PC-9 (cell line): ENCODE measurements at regions not wholly inside any gene's neighbourhood (a gene's known extent, or its start where the extent isn't known, plus 50 kb on each side); places are given as distances from the start of the nearest gene placed in this dataset.
A peak's percentile ranks its signal among the peaks of the same experiment; 100 is the strongest.

Experiments
- BruUV-seq: library from RNA; stranded (reverse); fragments of 400-500 nt; replicated peaks from 2 replicates; lab custom pipeline; 2021; lab: Mats Ljungman, UMichigan
- CTCF ChIA-PET: fragments of 300-600 bp; sonication (Branson Sonifier 250); formaldehyde crosslinking; loops from one replicate; lab custom pipeline; 2022; ENCODE audit warnings: antibody characterized with exemption; lab: Charles Lee
- POLR2A ChIA-PET: fragments of 300-600 bp; sonication (Branson Sonifier 250); formaldehyde crosslinking; loops from one replicate; lab custom pipeline; 2022; ENCODE audit warnings: antibody characterized with exemption; ENCODE audit not compliant: unreplicated experiment; lab: Charles Lee
- DNase-seq, 2 experiments: peaks; one replicate each; pipeline versions ENCODE4 v3.0.0 to v3.0.0-alpha.2; 2015 to 2022; ENCODE audit warnings: mixed read lengths in 1 of 2
- H2AFZ ChIP-seq: fragments of 200-600 bp; sonication (generic); 2 replicates; pipeline ENCODE4 v1.8.1; 2017; ENCODE audit warnings: antibody characterized with exemption
- H3F3A ChIP-seq: fragments of 200-600 bp; sonication (generic); 2 replicates; pipeline ENCODE4 v1.8.1; 2017; ENCODE audit warnings: antibody characterized with exemption, mild to moderate bottlenecking, low read depth; ENCODE audit not compliant: insufficient read depth
- H3K27ac ChIP-seq: fragments of 200-600 bp; sonication (generic); 2 replicates; pipeline ENCODE4 v1.6.1; 2016; ENCODE audit warnings: mixed run types
- H3K27me3 ChIP-seq: fragments of 200-600 bp; sonication (generic); 2 replicates; pipeline ENCODE4 v1.6.1; 2016; ENCODE audit warnings: low read depth, mixed run types; ENCODE audit not compliant: insufficient read depth
- H3K36me3 ChIP-seq: fragments of 200-600 bp; sonication (generic); 2 replicates; pipeline ENCODE4 v1.6.1; 2016; ENCODE audit warnings: low read depth, mixed run types
- H3K4me1 ChIP-seq: fragments of 200-600 bp; sonication (generic); replicated peaks from 2 replicates; pipeline ENCODE4 v1.6.1; 2016; ENCODE audit warnings: mixed run types; ENCODE audit not compliant: insufficient read depth
- H3K4me2 ChIP-seq: fragments of 200-600 bp; sonication (generic); 2 replicates; pipeline ENCODE4 v1.6.1; 2017; ENCODE audit warnings: mixed run types
- H3K4me3 ChIP-seq: fragments of 200-600 bp; sonication (generic); 2 replicates; pipeline ENCODE4 v1.6.1; 2016; ENCODE audit warnings: mixed run types
- H3K79me2 ChIP-seq: fragments of 200-600 bp; sonication (generic); 2 replicates; pipeline ENCODE4 v1.6.1; 2017; ENCODE audit warnings: low read depth, mixed run types
- H3K9me2 ChIP-seq: fragments of 200-600 bp; sonication (generic); 2 replicates; pipeline ENCODE4 v1.8.1; 2017; ENCODE audit warnings: mild to moderate bottlenecking; ENCODE audit not compliant: insufficient read depth
- H3K9me3 ChIP-seq: fragments of 200-600 bp; sonication (generic); 2 replicates; pipeline ENCODE4 v1.8.1; 2016; ENCODE audit warnings: low read depth; ENCODE audit not compliant: insufficient read depth
- H4K20me1 ChIP-seq: fragments of 200-600 bp; sonication (generic); 2 replicates; pipeline ENCODE4 v1.8.1; 2017; ENCODE audit not compliant: insufficient read depth
- EZH2 ChIP-seq: fragments of 200-600 bp; sonication (generic); IDR thresholded peaks from 2 replicates; pipeline ENCODE4 v1.8.0; 2017; ENCODE audit warnings: antibody characterized with exemption, low read depth
- intact Hi-C: fragments of 100-400 bp; cut with micrococcal nuclease; formaldehyde crosslinking; loops from one replicate; pipeline ENCODE4 v1.10.0; 2022; ENCODE audit not compliant: unreplicated experiment
- TF ChIP-seq, protein P1 (sequence below): fragments of 200-600 bp; sonication (generic); conservative IDR thresholded peaks from 2 replicates; pipeline ENCODE4 v1.6.1; 2017; ENCODE audit warnings: mixed run types, antibody characterized with exemption, mild to moderate bottlenecking, moderate library complexity

DNA sequence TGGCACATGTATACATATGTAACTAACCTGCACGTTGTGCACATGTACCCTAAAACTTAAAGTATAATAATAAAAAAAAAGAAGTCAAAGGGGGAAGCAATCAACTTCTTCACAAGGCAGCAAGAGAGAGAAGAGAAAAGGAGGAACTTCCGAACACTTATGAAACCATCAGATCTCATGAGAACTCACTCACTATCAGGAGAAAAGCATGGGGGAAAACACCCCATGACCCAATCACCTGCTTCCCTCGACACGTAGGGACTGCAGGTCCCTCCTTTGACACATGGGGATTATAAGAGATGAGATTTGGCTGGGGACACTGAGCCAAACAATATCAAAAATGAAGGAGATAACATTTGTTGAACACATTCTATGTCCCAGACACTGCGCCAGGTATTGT is 94.8 kb upstream of the PHACTR1 start:
- H3K4me3 ChIP-seq, result no peak overlapping the region
- no peaks in the 10 kb centered on the region for H3K9me2 ChIP-seq
- H2AFZ ChIP-seq, result no peak overlapping the region
- H4K20me1 ChIP-seq, result no peaks in the 10 kb centered on the region
- H3K27me3 ChIP-seq, result no peaks in the 10 kb centered on the region; the same call in 1 of the 2 replicates
- no peak overlapping the region for H3K4me2 ChIP-seq
- no peak for DNase-seq
- intact Hi-C loops, result no loop called here
- CTCF ChIA-PET, result no interaction called here
- BruUV-seq, result no TSS peak
- H3K36me3 ChIP-seq, result no peaks in the 10 kb centered on the region
- no peak for TF ChIP-seq EZH2
- TF ChIP-seq, protein P1, sequence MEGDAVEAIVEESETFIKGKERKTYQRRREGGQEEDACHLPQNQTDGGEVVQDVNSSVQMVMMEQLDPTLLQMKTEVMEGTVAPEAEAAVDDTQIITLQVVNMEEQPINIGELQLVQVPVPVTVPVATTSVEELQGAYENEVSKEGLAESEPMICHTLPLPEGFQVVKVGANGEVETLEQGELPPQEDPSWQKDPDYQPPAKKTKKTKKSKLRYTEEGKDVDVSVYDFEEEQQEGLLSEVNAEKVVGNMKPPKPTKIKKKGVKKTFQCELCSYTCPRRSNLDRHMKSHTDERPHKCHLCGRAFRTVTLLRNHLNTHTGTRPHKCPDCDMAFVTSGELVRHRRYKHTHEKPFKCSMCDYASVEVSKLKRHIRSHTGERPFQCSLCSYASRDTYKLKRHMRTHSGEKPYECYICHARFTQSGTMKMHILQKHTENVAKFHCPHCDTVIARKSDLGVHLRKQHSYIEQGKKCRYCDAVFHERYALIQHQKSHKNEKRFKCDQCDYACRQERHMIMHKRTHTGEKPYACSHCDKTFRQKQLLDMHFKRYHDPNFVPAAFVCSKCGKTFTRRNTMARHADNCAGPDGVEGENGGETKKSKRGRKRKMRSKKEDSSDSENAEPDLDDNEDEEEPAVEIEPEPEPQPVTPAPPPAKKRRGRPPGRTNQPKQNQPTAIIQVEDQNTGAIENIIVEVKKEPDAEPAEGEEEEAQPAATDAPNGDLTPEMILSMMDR, result no peak
- H3K79me2 ChIP-seq, result no peaks in the 10 kb centered on the region
- POLR2A ChIA-PET, result no interaction called here
- no peak overlapping the region for H3K27ac ChIP-seq
- H3K9me3 ChIP-seq, result no peaks in the 10 kb centered on the region
- no peaks in the 10 kb centered on the region for H3F3A ChIP-seq
- no peaks in the 10 kb centered on the region for H3K4me1 ChIP-seq

DNA sequence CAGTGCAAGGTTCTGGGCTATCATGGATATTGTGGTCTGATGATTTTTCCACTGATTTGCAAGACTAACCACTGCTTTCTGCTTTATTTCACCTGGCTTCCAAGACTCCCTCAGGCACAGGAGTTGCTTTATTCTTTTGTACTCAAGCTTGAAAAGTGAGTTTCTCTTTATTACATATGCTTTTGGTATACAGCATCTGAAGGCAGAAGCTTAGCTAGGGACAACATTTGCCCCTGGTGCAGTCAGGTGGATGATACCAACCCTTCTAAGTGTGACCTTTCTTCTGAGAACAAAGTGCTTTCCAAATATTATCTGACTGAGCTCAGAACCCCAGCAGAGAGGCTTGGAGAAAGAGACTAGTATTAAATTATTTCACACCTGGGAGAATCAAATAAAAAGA is 94.0 kb upstream of the PHACTR1 start:
- Histone ChIP-seq H3K27me3 (no peaks in the 10 kb centered on the region; the same call in 1 of the 2 replicates), H4K20me1 (no peaks in the 10 kb centered on the region), H3K4me3 (no peak overlapping the region), H3K4me2 (no peak overlapping the region), H3F3A (no peaks in the 10 kb centered on the region), H3K9me3 (no peaks in the 10 kb centered on the region), H2AFZ (no peak overlapping the region), H3K9me2 (no peaks in the 10 kb centered on the region), H3K27ac (no peak overlapping the region), H3K4me1 (no peaks in the 10 kb centered on the region), H3K79me2 (no peaks in the 10 kb centered on the region), H3K36me3 (no peaks in the 10 kb centered on the region)
- intact Hi-C loops, result no loop called here
- BruUV-seq, result no TSS peak
- no peak for DNase-seq
- TF ChIP-seq, protein P1, result no peak
- TF ChIP-seq EZH2, result no peak
- POLR2A ChIA-PET, result no interaction called here
- CTCF ChIA-PET, result no interaction called here

DNA sequence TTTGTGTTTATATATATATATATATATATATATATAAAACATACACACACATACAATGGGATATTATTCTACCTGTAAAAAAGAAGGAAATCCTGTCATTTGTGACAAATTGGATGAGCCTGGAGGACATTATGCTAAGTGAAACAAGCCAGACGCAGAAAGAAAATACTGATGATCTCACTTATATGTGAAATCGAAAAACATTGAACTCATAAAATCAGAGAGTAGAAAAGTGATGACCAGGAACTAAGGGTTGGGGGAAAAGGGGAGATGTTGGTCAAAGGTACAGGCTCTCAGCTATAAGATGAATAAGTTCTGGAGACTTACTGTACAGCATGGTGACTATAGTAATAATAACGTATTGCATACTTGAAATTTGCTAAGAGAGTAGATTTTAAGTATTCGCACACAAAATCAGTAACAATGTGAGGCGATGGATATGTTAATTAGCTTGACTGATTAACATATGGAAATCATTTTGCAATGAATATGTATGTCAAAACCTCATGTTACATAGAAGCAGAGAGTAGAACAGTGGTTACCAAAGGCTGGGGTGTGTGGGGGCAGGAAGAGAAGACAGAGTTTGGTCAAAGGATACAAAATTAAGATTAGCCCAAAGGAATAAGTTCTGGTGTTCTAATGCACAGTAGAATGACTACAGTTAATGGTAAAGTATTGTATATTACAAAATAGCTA is 92.3 kb upstream of the PHACTR1 start:
- Histone ChIP-seq H3K9me3 (no peaks in the 10 kb centered on the region), H3K4me3 (no peak overlapping the region), H2AFZ (no peak overlapping the region), H3K36me3 (no peaks in the 10 kb centered on the region), H3K9me2 (no peaks in the 10 kb centered on the region), H4K20me1 (no peaks in the 10 kb centered on the region), H3F3A (no peaks in the 10 kb centered on the region), H3K27ac (no peak overlapping the region), H3K79me2 (no peaks in the 10 kb centered on the region), H3K27me3 (no peaks in the 10 kb centered on the region; the same call in 1 of the 2 replicates), H3K4me2 (no peak overlapping the region), H3K4me1 (no peaks in the 10 kb centered on the region)
- peak in 1 of 2 experiments; percentile 15 for DNase-seq
- BruUV-seq, result no TSS peak
- CTCF ChIA-PET, result no interaction called here
- no peak for TF ChIP-seq EZH2
- TF ChIP-seq, protein P1, result no peak
- intact Hi-C loops, result no loop called here
- POLR2A ChIA-PET, result no interaction called here
